ENCODE measurements at regions not wholly inside any gene's neighbourhood (a gene's known extent, or its start where the extent isn't known, plus 50 kb on each side); places are given as distances from the start of the nearest gene placed in this dataset.

DNA sequence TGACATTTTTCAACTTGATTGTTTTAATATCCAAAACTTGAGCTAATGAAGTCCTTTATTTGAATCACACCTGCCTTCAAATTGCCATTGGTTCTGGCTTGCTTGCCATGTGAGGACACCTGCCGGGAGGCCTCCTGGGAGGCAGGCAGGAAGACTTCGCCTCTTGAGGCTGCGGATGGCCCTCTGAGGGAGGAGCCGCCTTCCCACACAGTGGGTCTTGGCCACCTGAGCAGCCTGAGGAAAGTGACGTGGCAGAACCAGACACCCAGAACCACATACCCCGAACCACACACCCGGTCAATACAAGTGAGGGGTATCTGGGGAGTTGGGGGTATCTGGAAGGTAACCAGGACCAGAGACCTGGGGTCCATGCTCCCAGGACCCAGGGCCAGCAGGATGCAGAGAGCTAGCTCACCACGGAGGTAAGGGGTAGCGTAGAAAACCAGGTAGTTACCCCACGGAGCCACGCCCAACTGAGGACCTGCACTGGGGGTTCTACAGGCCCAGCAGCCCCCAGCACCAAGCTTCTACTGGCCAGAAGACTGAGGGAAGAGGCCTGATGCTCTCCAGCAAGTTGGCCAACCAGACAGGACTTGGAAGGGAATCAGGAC lies 300.5 kb downstream of the TCERG1L start:
- DNase-seq: no peak

DNA sequence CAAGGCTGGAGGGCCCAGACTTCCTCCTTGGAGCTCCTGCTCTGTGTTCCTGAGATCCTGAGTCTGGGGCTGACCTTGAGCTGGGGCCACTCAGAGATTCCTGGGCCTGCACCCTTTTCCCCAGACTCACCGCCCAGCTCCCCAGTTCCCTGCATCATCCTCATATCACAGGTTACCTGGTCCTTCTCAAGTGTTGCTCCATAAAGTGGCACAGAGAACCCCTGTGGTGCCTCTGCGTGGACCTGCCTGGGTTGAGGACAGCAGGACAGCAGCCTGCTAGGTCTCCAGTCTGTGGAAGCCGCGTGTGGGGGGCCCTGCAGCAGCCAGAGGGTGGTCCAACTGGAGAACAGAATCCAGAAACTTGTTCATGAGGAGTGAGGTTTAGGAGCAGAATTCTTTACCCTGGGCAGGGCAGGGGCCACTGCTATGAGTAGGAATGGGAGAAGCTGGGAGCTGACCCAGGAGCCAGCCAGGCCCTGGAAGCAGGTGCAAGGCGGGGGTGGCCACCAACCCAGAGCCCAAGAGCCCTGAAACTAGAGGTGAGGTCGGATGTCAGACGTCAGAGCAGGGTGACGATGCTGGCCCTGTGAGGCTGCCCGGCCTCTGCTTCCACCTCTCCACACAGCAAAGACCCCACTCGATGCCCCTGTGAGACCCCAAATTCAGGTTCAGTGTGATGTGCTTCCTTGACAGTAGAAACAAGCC lies 299.4 kb downstream of the TCERG1L start:
- DNase-seq: no peak

DNA sequence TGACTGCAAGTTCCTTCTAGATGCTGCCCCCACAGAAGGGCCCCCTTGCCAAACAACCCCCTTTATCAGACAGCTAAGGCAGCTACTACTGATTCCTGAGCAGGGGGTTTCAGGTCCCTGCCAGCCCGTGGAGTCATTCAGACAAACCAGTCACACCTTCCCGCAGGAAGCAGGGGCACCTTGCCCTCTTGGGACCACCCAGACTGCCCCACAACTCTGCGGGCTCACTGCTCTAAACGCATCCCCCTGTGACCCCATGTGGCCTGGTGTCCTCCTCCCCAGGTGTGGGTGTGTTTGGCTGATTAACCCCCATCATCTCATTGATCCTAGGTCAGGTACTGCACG lies 298.9 kb downstream of the TCERG1L start:
- no peak for DNase-seq

DNA sequence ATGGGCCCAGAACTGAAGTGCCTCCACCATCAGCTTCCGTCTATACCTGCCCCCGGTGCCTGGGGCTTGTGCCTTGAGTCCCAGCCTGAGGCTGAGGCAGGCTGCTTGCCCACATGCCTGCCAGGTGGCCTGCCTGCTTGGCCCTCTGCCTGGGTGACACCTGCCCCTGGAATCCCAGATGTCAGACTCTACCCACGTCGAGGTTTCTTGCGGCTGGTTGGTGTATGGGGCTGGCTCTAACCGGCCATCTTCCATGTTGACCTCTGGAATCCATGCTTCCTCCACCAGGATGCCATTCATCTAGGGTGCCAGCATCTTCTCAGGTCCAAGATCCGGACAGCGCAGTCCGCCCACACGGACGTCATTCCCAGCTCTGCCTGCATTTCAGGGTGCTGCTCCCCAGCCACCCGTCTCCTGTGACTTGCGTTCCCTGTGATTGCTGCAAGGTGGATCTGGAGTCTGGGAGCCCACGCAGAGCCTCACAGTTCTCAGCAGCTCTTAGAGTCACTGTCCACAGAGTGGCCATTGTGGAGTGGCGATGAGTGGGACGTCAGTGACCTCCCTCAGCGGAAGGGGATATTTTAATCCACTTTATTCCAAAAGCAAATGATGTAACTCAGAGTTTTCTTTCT lies 298.1 kb downstream of the TCERG1L start:
- DNase-seq: no peak

DNA sequence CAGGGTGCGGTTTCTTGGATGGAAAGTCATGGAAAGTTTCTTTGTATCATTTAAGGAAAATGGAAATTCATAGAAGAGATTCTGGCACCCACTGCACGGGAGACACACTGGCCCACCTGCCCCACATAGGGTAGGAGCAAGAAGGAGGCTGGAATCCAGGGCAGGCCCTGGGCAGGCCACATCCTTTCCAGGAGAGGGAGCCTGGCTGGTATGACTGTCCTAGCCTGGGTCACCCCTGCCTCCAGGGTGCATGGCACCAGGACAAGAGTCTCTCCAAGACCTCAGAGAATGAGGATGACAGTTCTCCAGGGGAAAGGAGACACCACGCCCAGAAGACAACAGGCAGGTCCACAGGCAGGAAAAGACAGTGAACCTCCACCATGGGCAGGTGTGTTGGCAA lies 297.2 kb downstream of the TCERG1L start:
- no peak for DNase-seq

DNA sequence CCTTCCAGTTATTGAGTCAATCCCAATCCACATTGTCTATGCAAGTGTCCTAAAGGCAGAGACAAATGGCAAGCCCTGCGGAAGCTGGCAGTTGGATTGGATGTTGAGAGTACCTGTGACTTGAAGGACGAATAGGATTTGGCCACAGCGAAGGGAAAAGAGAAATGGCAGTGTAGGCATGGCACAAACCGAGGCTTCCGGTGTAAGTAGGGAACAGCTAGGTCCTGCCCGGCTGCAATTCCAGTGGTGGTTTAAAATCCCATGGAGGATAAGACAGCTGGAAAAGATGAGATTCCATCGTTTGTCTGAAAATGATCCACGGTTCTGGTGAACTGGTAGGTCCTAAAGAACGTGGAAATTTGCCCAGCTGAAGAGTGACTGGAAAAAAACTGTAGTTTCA lies 296.2 kb downstream of the TCERG1L start:
- no peak for DNase-seq

DNA sequence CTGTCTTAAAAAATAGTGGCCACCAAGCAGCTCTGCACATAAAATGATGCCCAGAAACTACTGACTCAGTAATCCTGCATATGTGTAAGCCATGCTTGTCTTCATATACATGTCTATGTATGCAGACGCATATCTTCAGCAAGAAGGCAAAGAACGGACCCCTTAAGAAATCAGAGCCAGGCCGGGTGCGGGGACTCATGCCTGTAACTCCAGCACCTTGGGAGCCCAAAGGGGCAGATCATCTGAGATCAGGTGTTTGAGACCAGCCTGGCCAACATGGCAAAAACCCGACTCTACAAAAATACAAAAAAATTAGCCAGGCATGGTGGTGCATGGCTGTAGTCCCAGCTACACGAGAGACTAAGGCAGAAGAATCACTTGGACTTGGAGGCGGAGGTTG lies 295.0 kb downstream of the TCERG1L start:
- DNase-seq: no peak

DNA sequence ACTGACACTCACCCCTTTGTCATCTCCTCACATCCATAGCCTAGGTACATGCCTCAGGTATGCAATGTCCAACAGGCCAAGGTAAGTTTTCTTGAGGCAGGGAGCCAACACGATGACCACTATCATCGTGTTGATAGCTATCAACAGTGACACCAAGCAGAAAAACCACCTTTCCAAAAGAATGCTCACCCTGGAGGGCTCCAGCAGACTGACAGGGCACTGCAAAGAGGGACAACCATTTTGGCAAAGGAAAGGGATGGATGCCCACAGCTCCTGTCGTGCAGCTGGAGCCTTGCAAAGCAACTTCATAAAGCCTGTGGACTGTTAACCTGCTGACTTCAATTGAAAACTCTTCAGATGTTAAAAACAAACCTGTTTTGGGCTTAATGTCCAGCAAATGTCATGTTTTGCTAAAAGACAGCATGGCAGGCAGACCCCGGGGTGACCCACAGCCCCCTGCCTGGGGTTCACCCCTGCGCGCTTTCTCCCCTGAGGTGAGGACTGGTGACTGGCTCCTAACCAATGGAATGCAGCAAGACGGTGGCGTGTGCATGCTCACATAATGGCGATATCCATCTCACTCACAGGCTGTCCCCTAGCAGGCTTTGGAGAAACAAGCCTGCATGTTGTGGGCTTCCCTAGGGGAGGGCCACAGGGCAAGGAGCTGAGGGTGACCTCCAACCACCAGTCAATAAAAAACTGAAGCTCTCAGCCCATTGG lies 293.8 kb downstream of the TCERG1L start:
- no peak for DNase-seq

DNA sequence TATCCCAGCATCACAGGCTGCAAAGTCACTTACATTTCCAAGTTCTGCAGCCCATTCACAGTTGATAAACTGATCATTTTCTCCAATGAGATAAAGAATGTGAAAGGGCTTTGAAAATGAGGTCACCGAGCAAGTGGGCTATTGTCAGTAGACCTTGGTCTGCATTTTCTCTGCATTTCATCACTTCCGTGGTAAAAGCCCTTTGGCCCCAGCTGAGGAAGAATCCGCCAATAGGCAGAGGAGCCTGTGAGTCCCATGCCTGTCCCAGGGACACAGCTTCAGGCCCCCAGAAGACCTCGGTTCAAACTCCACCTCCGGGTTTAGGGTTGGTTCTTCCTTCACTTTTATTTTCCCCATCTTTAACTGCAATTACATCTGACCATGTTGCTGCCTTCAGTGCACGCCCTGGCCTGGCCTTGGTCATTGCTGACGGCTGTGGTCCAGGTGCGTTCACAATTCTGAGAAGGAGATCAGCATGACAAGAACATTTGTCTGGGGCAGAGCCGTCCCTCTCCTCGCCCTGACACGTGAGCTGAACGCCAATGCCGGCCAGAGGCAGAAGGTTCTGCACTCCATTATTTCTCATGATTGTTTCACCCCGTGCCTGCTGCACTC lies 292.5 kb downstream of the TCERG1L start:
- no peak for DNase-seq

DNA sequence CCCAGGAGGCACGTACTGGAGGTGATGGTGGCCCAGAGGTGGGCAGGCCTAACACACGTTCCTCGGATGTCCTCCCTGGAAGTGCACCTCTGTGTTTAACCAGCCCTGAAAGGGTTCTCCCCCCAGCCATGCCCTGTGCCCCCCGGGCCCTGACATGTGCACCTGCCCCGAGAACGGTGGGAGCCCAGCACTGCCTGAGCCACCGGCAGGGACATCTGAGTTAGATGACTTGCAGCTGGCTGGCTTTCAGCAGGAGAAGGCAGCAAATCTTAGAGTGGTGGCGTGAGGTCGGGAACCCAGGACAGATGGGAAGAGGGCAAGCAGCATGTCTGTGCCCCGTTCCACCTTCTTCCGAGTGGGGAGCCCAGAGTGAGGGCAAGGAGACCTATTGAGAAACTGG lies 291.8 kb downstream of the TCERG1L start:
- DNase-seq: no peak

DNA sequence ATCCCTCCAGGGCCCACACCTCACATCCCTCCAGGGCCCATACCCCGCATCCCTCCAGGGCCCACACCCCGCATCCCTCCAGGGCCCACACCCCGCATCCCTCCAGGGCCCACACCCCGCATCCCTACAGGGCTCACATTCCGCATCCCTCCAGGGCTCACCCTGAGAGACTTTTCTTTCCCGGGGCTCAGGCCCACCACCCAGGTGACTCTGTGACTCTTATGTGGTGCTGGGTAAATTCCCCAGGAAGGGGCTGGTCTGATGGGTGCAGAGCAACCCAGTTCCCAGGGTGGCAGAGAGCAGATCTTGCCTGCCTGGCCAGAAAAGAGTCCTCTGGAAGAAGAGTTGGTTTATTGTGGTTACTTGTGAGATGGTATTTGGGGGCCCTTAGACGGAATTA lies 290.7 kb downstream of the TCERG1L start:
- DNase-seq: no peak

DNA sequence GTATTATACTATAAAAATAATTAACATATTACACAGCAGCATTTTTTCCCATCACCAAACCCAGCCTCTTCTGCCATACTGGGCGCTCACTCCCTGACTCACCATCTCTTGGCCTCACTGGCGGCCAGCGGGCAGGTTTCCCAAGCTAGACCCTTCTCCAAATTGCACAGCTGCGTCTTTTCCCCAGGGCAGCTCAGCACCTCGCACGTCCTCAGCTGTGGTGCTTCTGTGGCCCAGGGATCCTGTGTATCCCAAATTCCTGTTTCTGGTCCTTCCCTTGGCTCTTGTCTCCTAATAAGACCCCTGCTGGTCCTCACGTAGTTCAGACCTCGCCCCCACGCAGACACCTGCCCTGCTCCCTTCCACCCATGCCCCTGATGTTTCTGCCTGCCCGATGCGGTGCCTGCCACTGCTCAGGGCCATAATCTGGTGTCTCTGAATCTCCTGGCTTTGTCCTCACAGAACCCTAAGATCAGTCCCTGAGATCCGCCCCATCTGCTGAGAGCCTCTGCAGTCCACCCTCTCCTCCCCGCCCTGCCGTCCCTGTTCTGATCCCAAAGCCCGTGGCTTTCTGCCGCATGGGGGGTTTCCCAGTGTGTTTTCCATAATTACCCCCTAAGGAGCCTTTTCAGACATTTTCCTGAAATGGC lies 290.1 kb downstream of the TCERG1L start:
- DNase-seq: no peak

DNA sequence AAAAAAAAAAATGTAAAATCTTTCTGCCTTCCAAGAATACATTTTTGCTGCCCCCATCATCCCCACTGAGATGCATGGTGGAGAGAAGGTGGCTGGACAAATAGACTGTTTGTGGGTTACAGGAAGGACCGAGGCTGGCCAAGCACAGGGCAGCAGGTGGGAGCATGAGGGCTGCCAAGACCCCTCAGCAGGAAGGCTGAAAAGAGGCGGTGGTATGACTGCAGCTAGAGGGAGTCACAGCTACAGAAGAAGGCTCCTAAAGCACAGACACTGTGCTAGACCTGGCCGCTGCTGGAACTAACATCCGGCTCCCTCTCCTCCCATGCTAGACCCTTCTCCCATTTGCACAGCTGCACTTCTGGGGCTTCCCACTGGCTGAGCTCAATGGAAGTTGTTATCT lies 289.6 kb downstream of the TCERG1L start:
- DNase-seq: no peak

DNA sequence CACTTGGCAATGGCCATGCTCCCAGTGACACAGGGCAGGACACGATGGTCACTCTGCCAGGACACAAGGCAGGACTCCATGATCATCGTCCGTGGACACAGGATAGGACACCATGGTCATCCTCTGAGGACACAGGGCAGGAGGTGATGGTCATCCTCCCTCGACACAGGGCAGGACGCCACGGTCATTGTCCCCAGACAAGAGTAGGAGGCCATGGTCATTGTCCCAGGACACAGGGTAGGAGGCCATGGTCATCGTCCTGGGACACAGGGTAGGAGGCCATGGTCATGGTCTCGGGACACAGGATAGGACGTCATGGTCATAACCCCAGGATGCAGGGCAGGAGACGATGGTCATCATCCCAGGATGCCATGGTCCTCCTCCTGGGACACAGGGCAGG lies 289.2 kb downstream of the TCERG1L start:
- DNase-seq: no peak

DNA sequence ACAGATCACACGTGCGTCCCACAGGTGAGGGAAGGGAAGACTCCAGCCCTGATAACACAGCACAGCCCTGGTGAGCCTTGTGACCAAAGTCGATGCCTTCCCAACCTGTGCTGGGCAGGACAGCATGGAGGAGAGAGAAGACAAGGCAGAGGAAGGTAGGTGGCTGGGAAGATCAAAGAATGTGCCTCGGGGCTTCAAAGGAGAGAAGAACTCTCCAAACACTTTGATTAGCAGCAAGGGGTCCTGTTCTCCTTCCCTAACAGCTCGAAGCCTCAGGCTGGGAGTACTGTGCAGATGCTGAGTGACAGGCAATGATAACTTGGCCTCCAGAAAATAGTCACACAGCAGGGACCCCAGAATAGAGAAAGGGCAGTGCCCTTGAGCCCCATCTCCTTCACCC lies 288.5 kb downstream of the TCERG1L start:
- no peak for DNase-seq

DNA sequence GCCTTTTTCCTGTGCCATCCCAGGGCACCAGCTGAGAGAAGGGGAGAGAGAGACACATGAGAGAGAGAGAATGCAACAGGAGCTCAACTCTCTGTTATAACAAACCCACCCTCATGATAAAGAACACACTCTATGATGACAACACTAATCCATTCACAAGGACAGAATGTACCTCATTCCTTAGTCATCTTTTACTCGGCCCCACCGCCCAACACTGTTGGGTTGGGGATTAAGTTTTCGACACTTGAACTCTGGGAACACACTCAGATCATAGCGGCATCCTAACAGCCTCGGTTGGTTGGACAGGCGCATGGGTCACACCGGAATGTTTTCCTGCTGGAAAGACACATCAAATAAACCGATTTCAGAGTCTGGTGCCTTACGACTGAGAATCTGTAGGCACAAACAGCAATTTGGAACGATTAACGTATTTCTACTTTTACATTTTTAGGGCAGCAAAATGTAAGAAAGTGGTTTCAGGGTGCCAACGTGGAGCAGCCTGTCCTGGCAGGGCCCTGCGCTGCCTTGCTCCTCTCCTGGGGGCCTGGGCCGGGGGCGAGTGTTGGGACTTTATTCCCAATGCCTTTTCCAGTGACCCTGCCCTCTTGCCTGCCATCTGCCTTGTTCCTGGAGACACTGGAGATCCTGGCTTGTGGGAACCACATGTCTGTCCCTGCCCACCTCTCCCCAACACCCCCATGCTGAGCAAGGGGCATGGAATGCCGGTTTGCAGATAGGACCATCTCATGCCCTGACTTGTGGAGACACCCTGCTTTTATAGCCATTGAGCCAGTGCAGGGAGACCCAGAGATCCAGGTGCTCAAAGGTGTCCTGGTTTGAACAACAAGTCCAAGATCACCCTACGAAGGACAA lies 287.0 kb downstream of the TCERG1L start:
- no peak for DNase-seq

DNA sequence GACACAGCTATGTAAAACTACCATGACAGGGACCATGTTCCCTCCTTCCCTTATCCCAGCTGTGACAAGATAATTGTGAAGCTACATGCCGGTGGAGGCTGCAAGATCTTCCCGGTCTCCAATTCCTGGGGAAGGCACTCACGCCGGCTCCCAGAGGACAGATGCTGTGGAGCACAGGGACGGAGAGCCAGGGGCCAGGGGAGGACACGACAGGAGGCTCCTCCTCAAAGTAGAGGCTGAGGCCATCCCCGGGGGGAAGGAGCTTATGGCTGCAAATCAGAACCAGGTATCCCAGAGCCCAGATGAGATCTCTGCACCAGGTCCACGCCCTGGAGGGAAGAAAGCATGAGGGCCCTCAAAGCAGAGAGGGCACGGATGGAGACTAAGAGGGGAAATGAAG lies 286.2 kb downstream of the TCERG1L start:
- DNase-seq: no peak

DNA sequence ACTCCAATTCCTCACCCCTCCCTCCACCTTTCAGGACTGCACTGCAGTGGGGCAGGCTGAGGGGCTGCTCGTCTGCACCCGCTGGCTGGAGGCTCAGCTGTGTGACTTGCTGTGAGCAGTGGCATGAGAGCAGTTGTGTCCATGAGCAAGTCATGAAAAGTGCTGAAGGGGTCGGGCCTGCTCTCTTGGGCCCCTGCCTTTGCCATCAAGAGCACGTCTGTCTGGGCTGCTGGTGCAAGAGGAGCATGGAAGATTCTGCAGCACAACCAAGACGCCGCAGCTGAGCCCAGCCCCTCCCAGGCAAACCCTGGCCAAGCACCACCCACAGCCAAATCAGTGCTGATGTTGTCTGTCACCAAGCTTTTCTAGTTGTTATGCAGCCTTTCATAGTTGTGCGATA lies 284.3 kb downstream of the TCERG1L start:
- no peak for DNase-seq

DNA sequence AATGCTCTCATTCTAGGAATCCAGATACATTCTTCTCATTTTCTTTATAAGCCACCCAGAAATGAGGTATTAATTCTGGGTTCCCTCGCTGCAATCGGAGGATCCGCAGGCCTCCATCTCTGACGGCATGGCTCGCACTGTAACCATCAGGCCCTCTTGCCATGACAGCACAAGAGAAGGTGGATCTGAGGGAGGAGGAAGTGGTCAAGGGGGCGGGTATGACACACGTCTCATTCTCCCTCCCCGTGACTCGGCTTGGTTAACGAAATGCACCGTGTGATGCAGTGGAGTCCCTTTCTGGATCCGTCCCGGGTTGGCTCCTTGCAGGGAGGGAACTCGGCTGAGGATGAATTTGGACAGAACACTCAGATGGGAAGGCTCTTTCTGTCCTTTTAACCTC lies 280.2 kb downstream of the TCERG1L start:
- DNase-seq: no peak

DNA sequence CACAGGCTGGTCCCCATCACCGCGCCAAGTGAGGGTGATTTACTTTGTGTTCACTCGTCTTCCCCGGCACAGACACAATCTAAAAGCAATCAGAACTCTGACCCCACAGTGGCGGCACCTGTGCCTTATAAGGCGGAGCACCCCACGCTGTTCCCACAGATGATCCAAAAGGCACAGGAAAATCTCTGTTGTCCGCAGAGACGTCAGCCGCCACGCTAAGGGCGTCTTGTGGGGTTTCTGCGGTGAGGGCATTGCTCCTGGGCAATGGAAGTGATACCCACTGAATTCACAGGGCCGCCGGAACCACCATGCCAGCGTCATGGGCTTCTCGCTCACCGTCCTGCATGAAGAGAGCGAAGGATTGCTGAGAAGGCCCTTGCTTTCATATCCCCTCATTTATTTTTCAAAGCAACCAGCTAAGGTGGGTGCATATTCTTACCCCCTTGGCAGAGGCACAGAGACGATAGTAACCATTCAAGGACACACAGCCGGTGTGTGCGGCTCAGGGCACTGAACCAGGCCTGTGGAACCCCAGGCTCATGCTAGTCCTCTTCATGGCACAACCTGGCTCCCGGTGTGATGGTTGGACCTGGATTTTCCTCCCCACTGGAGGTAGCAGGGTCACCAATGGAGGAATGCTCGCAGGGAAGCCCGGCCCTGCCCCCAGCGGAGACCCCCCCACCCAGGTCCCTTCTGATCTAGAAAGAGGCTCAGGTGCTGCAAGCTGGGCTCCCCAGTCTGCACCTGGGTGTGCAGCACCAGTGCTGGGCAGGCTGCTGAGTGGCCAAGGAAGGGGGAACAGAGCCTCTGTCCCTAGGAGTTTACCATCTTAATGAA lies 279.0 kb downstream of the TCERG1L start:
- DNase-seq: no peak

Measured in effector CD8-positive, alpha-beta T cell (primary cell).